AML-193 (cell line): ENCODE measurements at regions not wholly inside any gene's neighbourhood (a gene's known extent, or its start where the extent isn't known, plus 50 kb on each side); places are given as distances from the start of the nearest gene placed in this dataset.
"Not testable (repeated sequence)": the region's sequence is repeated elsewhere in the genome, so short reads cannot be mapped to it uniquely, and the experiment has no call there.

Experiments
- DNase-seq, 2 experiments: peaks; one replicate each; lab custom pipeline; 2025; lab: John Stamatoyannopoulos, UW

- no peak for DNase-seq
These were observed 302.8 kb upstream of the SEMA3C start for GRCh38 chr7:81221527-81222217.

GRCh38 chr7:81218480-81219106, 299.7 kb upstream of the SEMA3C start:
- no peak for DNase-seq

- no peak for DNase-seq
These were observed 294.5 kb upstream of the SEMA3C start for GRCh38 chr7:81213394-81213793.

GRCh38 chr7:81211934-81212320, 293.1 kb upstream of the SEMA3C start:
- DNase-seq = no peak

- no peak for DNase-seq
These were observed 292.5 kb upstream of the SEMA3C start for GRCh38 chr7:81211204-81211933.

- no peak for DNase-seq
These were observed 291.6 kb upstream of the SEMA3C start for GRCh38 chr7:81210137-81211064.

GRCh38 chr7:81209059-81209458, 290.2 kb upstream of the SEMA3C start:
- DNase-seq = no peak

DNA sequence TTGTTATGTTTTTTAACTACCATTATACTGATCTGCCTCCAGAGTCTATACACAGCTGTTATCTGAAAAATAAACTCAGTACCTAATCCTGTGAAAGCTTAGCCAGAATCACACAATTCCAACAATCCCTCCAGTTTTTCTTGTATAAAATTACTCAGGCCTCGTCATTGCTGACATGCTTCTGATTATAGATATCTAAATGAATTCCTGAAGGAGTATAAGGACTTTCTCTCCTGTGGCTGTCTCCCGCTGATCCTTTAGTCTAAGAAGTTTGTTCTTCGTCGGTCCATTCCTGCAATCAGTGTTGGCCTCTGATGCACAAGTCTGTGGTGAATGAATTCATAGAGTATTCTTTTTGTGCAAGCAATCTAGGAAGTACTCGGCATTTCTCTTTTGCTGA, 288.9 kb upstream of the SEMA3C start:
- no peak for DNase-seq

GRCh38 chr7:81206667-81207360, 288.0 kb upstream of the SEMA3C start:
- no peak for DNase-seq

- no peak for DNase-seq
These were observed 287.4 kb upstream of the SEMA3C start for GRCh38 chr7:81206217-81206616.

- no peak for DNase-seq
These were observed 282.3 kb upstream of the SEMA3C start for GRCh38 chr7:81201188-81201587.

DNA sequence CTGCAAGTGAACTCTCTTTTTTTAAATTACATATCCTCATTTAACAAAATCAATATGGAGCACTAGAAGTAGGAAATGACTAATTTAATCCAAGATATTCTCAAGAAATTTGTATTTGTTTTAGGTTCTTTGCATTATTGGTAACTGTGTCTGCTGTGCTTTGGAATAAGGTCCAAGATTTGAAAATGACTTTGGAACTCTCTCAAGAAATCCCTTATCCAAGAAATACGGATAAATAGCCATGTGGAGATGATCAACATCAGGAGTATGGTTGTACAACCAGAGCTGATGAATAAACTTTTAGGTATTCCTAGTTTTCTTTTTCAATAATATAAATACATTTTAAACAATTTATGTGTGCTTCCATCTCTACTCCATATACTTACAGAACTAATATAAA, 279.9 kb upstream of the SEMA3C start:
- no peak for DNase-seq

DNA sequence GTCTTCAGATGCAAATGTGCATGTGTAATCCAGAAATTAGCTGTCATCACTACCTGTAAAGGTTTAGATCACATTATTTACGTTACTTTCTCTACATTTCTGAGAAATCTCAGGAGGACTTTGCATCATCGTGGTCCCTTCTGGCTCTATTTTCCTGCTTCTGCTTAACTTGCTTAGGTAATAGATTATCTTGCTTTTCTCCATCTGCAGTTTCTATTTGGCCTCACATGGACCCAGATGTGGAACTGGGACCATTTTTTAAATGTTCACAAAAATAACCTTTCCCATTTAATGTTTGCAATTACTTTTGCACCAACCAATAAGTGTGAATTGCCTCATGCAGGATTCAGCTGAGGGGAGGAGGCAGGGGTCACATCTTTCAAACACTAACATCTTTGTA, 278.4 kb upstream of the SEMA3C start:
- no peak for DNase-seq

DNA sequence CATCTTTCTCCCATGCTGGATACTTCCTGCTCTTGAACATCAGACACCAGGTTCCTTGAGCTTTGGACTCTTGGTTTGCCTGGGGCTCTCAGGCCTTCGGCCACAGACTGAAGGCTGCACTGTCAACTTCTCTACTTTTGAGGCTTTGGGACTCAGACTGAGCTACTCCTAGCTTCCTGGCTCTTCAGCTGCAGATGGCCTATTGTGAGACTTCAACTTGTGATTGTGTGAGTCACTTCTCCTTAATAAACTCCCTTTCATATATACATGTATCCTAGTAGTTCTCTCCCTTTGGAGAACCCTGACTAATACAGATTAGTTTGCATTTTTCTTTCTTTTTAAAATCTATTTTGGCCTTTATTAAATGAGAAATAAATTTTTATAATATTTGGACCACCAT, 276.2 kb upstream of the SEMA3C start:
- no peak for DNase-seq

GRCh38 chr7:81190997-81191768, 272.3 kb upstream of the SEMA3C start:
- no peak for DNase-seq

DNA sequence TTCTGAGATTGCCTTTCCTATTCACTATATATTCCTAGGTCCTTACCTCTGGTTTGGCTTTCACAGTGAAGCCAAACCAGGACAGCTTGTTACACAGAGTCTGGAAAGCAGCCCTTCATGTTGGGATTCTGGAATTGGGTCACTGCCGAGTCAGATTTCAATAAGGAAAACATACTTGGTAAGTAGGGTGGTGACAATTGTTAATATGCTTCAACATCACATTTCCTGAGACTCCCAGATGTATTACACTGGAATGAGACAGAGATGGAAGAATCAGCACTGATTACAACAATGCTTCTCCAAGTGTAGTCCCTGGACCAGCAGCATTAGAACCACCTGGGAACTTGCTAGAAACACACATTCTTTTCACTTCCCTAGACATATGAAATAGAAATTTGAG, 268.9 kb upstream of the SEMA3C start:
- no peak for DNase-seq

DNA sequence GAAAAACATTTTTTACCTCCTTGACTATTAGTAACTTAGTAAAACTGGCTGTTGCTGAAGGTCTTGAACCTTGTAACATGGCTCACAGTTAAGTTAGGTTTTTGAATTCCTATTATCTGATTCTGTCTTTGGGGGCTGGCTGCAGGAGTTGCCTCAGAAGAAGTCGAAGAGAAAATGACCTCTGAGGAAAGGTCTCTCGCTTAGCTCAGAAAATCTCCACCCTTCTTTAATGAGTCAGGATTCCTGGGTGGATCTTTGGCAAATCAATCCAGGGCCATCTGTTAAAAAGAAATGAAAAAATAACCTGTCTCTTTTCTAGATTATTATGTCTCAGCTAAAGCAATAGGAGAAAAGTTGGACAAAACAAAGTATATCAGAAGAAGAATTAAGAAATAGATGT, 267.8 kb upstream of the SEMA3C start:
- no peak for DNase-seq

- no peak for DNase-seq
These were observed 266.2 kb upstream of the SEMA3C start for GRCh38 chr7:81185072-81185471.

GRCh38 chr7:81183326-81183725, 264.5 kb upstream of the SEMA3C start:
- DNase-seq = no peak

GRCh38 chr7:81182056-81182455, 263.2 kb upstream of the SEMA3C start:
- not testable (repeated sequence) for DNase-seq

DNA sequence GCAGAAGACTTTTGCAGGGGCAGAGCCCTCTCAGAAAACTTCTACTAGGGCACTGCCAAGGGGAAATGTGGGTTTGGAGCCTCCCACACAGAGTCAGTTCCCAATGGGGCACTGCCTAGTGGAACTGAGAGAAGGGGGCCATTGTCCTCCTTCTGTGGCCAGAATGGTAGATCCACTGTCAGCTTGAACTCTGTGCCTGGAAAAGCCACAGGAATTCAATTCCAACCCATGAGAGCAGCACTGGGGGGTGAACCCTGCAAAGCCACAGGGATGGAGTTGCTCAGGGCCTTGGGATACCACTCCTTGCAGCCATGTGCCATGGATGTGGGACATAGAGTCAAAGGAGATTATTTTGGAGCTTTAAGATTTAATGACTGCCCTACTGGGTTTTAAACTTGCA, 262.2 kb upstream of the SEMA3C start:
- DNase-seq = no peak
